ENCODE measurements at regions not wholly inside any gene's neighbourhood (a gene's known extent, or its start where the extent isn't known, plus 50 kb on each side); places are given as distances from the start of the nearest gene placed in this dataset.

GRCh38 chrX:69291116-69291515 lies 125.9 kb upstream of the PJA1 start:
- no peak overlapping the region for H3K27ac ChIP-seq
- no peak overlapping the region for H3K4me3 ChIP-seq (ENCODE audit: low read depth, low read length)
- in situ Hi-C loops (cut with HindIII; ENCODE audit: low pct_ligation_motif_present, low sequenced_read_pairs): no loop called here
- DNase-seq: no peak
- no peak for TF ChIP-seq CTCF (IDR thresholded peaks at IDR 0.05; ENCODE audit: low read depth, low read length, missing control alignments)
- no peaks in the 10 kb centered on the region for H3K27me3 ChIP-seq (replicated peaks)
- H3K36me3 ChIP-seq (replicated peaks): no peaks in the 10 kb centered on the region

DNA sequence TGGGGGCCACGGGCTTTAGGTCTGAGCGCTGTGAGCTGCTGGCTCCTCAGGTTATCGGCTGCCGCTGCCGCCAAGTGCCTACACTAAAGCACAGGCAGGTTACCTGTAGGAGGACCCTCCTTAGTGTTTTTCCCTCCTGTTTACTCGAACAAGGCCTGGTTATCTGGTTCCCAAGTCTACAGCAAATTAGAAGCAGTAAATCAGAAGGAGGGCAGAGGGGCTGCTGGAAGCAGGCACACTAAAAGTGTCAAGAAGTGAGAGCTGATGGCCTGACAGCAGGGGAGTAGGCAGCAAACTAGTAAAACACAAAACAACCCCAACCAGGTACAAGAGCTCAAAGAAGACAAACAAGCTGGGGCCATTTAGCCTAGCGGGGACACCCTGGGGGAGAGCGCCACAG lies 125.0 kb upstream of the PJA1 start:
- in situ Hi-C loops (cut with HindIII; ENCODE audit: low pct_ligation_motif_present, low sequenced_read_pairs): no loop called here

DNA sequence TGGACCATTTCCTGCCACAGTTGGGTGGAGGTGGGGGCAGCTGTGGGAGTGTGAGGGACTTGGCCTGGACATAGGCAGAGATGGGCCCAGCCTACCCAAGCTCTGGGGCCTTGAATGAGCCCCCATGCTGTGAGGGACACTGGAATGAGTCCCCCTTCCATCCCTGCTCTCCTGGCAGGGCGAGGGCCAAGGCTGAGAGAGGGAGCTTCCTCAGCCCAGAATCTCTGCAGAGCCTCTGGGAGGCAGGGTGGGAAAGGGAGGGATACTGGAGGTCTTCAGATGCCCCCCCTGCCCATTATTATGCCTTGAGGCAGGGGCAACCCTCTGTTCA lies 124.5 kb upstream of the PJA1 start:
- H3K27ac ChIP-seq: no peak overlapping the region
- no peak overlapping the region for H3K4me3 ChIP-seq (ENCODE audit: low read depth, low read length)
- in situ Hi-C loops (cut with HindIII; ENCODE audit: low pct_ligation_motif_present, low sequenced_read_pairs): no loop called here
- no peak for TF ChIP-seq CTCF (IDR thresholded peaks at IDR 0.05; ENCODE audit: low read depth, low read length, missing control alignments)
- H3K36me3 ChIP-seq (replicated peaks): no peaks in the 10 kb centered on the region
- H3K27me3 ChIP-seq (replicated peaks): no peaks in the 10 kb centered on the region
- DNase-seq: no peak

More for the DNA sequence above, 125.0 kb upstream of the PJA1 start:
- no peak for DNase-seq
- no peak overlapping the region for H3K27ac ChIP-seq
- no peak overlapping the region for H3K4me3 ChIP-seq (ENCODE audit: low read depth, low read length)
- H3K36me3 ChIP-seq (replicated peaks): no peaks in the 10 kb centered on the region
- H3K27me3 ChIP-seq (replicated peaks): no peaks in the 10 kb centered on the region
- no peak for TF ChIP-seq CTCF (IDR thresholded peaks at IDR 0.05; ENCODE audit: low read depth, low read length, missing control alignments)

GRCh38 chrX:69289046-69289792 lies 124.0 kb upstream of the PJA1 start:
- Histone ChIP-seq H3K36me3 (replicated peaks) (no peaks in the 10 kb centered on the region), H3K27me3 (replicated peaks) (no peaks in the 10 kb centered on the region), H3K4me3 (ENCODE audit: low read depth, low read length) (no peak overlapping the region), H3K27ac (no peak overlapping the region)
- no peak for DNase-seq
- in situ Hi-C loops (cut with HindIII; ENCODE audit: low pct_ligation_motif_present, low sequenced_read_pairs): no loop called here
- TF ChIP-seq CTCF (IDR thresholded peaks at IDR 0.05; ENCODE audit: low read depth, low read length, missing control alignments): no peak

DNA sequence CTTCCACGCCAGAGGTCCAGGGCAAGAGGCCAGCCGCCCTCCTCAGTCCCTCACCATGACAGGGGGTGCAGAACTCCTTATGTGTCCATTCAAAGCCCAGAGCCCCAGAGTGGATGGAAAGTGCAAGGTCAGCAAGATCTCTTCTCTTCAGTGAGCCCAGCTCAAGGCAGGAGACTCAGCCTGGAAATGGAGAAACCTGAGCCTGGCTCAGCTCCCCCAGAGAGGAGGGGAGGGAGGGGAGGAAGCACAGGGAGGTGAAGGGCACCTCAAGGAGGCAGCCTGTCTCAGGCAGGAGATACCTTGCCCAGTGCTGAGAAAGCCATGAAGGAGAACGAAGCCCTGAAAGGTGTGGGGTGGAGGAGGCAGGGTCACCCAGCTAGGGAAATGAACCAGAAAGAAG lies 121.8 kb upstream of the PJA1 start:
- no peak for TF ChIP-seq CTCF (IDR thresholded peaks at IDR 0.05; ENCODE audit: low read depth, low read length, missing control alignments)
- H3K4me3 ChIP-seq (ENCODE audit: low read depth, low read length): no peak overlapping the region
- H3K27ac ChIP-seq: no peak overlapping the region
- H3K36me3 ChIP-seq (replicated peaks): no peaks in the 10 kb centered on the region
- H3K27me3 ChIP-seq (replicated peaks): no peaks in the 10 kb centered on the region
- DNase-seq: no peak
- in situ Hi-C loops (cut with HindIII; ENCODE audit: low pct_ligation_motif_present, low sequenced_read_pairs): no loop called here

GRCh38 chrX:69286565-69286906 lies 121.3 kb upstream of the PJA1 start:
- H3K27ac ChIP-seq: no peak overlapping the region
- in situ Hi-C loops (cut with HindIII; ENCODE audit: low pct_ligation_motif_present, low sequenced_read_pairs): no loop called here
- no peak for TF ChIP-seq CTCF (IDR thresholded peaks at IDR 0.05; ENCODE audit: low read depth, low read length, missing control alignments)
- no peak overlapping the region for H3K4me3 ChIP-seq (ENCODE audit: low read depth, low read length)
- DNase-seq: no peak
- H3K36me3 ChIP-seq (replicated peaks): no peaks in the 10 kb centered on the region
- H3K27me3 ChIP-seq (replicated peaks): no peaks in the 10 kb centered on the region
